ENCODE measurements at regions not wholly inside any gene's neighbourhood (a gene's known extent, or its start where the extent isn't known, plus 50 kb on each side); places are given as distances from the start of the nearest gene placed in this dataset.

DNA sequence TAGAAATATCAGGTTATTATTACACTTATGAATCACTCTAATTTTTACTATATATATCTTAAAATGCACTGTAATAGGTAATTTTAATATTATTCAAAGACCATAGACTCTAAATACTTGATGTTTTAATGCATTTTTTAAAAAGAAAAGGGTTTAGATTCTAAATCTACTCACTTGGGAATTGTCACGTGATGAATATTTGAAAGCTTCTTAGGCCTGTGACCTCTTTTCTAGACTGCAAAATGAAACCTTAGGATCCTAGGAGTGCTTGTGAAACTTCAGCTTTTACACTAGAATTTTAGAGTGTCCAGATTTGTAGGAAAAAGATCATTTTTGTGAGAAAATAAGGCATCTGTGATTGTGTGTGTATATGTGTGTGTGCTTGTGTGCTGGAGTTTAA is 318.0 kb downstream of the HTR1B start:
- TF ChIP-seq CTCF (conservative IDR thresholded peaks at IDR 0.05) = no peak
- no peak overlapping the region for H3K27ac Mint-ChIP-seq (ENCODE audit: unreplicated experiment)
- H3K4me3 Mint-ChIP-seq = no peak overlapping the region
- no peaks in the 10 kb centered on the region for H3K27me3 Mint-ChIP-seq (ENCODE audit: low read depth)
- H3K4me1 Mint-ChIP-seq = no peaks in the 10 kb centered on the region
- no peaks in the 10 kb centered on the region for H3K9me3 Mint-ChIP-seq
- no peaks in the 10 kb centered on the region for H3K36me3 Mint-ChIP-seq (ENCODE audit: low read depth)
- no peak for DNase-seq (ENCODE audit: low read depth, low spot score)

DNA sequence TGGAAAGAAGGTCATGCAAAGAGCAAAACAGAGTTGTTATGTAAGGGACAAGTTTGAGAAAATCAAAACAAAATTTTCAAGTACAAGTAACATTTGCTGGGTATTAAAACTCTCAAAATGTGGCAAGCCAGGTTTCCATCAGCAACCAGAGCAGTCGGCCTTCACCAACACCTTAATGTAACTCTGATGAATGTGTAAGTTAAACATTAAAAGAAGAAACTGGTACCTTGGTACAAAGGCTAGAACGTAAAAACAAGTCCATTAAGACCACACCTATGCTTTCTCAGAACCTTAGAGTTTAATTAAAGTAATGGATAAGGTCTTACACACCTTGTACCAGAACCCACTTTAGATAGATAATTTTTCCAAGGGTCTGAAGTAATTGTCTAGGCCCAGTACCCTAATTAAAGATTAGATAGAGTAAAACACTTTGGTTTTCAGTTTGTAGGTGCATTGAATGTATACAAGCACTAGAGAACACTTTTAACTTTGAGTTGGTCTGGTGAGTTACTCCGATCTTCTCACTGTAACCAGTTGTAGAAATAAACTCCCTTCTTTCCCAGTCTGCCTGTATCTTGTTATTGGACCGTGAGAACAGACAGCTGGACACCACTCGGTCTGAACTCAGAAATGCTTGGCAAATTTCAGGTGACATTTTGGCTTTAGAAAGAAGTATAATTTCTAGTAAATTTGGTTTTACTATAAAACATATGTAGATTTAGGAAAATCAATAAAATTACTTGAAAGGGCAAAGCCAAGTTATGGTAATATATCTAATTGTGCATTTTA is 319.4 kb downstream of the HTR1B start:
- DNase-seq (ENCODE audit: low read depth, low spot score) = no peak
- Mint-ChIP-seq H3K27me3 (ENCODE audit: low read depth) (no peaks in the 10 kb centered on the region), H3K9me3 (no peaks in the 10 kb centered on the region)

DNA sequence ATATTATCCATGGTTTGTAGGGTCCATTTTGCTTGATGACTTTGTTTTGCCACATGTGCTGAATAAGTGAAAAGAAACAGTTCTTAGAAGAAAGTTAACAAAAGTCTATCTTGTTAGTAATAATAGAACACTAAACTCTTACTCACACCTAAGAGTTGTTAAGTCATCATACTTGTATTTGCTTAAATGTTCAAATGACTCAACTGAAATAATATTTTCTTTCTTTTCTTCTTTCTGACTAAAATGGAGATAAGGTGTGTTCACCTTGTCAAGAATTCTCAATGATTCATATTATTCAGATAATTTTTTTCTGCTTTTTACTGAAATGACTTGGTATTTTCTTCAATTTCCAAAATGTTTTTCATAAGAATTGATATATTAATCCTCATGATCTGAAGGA is 327.2 kb downstream of the HTR1B start:
- H3K9me3 Mint-ChIP-seq = no peaks in the 10 kb centered on the region
- no peak for TF ChIP-seq CTCF (conservative IDR thresholded peaks at IDR 0.05)
- H3K4me3 Mint-ChIP-seq = no peak overlapping the region
- no peak for DNase-seq (ENCODE audit: low read depth, low spot score)
- no peak overlapping the region for H3K27ac Mint-ChIP-seq (ENCODE audit: unreplicated experiment)
- H3K4me1 Mint-ChIP-seq = no peaks in the 10 kb centered on the region
- no peaks in the 10 kb centered on the region for H3K27me3 Mint-ChIP-seq (ENCODE audit: low read depth)
- no peaks in the 10 kb centered on the region for H3K36me3 Mint-ChIP-seq (ENCODE audit: low read depth)

More for the DNA sequence above, 319.4 kb downstream of the HTR1B start:
- Mint-ChIP-seq H3K27ac (ENCODE audit: unreplicated experiment) (no peak overlapping the region), H3K4me3 (no peak overlapping the region), H3K4me1 (no peaks in the 10 kb centered on the region), H3K36me3 (ENCODE audit: low read depth) (no peaks in the 10 kb centered on the region)
- TF ChIP-seq CTCF (conservative IDR thresholded peaks at IDR 0.05) = no peak

GRCh38 chr6:77133031-77133430 is 330.3 kb downstream of the HTR1B start:
- H3K27me3 Mint-ChIP-seq (ENCODE audit: low read depth) = no peaks in the 10 kb centered on the region
- peak; percentile 33 for TF ChIP-seq CTCF (conservative IDR thresholded peaks at IDR 0.05)
- H3K9me3 Mint-ChIP-seq = peaks cover 4% of the 10 kb centered on the region
- no peak overlapping the region for H3K4me3 Mint-ChIP-seq
- no peaks in the 10 kb centered on the region for H3K36me3 Mint-ChIP-seq (ENCODE audit: low read depth)
- H3K27ac Mint-ChIP-seq (ENCODE audit: unreplicated experiment) = no peak overlapping the region
- no peak for DNase-seq (ENCODE audit: low read depth, low spot score)
- no peaks in the 10 kb centered on the region for H3K4me1 Mint-ChIP-seq

DNA sequence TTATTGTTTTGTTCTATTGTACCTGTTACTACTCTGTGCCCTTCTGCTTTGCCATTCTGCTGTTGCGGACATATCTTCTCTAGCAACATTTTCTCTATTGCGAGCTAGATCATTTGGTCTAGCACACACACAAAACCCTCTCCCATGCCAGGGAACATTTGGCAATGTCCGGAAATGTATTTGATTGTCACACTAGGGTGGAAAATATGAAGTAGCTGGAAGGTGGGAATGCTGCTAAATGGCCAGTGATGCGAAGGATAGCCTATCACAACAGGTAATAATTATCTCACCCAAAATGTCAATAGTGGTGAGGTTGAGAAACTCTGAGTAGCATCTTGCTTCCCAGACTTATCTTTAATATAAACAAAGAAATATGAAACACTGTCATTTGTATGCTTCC is 331.9 kb downstream of the HTR1B start:
- Mint-ChIP-seq H3K36me3 (ENCODE audit: low read depth) (no peaks in the 10 kb centered on the region), H3K27ac (ENCODE audit: unreplicated experiment) (no peak overlapping the region), H3K4me3 (no peak overlapping the region), H3K27me3 (ENCODE audit: low read depth) (no peaks in the 10 kb centered on the region), H3K4me1 (no peaks in the 10 kb centered on the region), H3K9me3 (peaks cover 14% of the 10 kb centered on the region)
- DNase-seq (ENCODE audit: low read depth, low spot score) = no peak
- TF ChIP-seq CTCF (conservative IDR thresholded peaks at IDR 0.05) = no peak

Measured in neural crest cell (in vitro differentiated cells).